Activated T-cell treated with anti-CD3 and anti-CD28 coated beads for 1 hour (primary cell): ENCODE measurements at regions not wholly inside any gene's neighbourhood (a gene's known extent, or its start where the extent isn't known, plus 50 kb on each side); places are given as distances from the start of the nearest gene placed in this dataset.

Experiments used
- DNase-seq: peaks from one replicate; pipeline ENCODE4 v3.0.0-alpha.2; 2020; ENCODE audit warnings: low read depth

DNA sequence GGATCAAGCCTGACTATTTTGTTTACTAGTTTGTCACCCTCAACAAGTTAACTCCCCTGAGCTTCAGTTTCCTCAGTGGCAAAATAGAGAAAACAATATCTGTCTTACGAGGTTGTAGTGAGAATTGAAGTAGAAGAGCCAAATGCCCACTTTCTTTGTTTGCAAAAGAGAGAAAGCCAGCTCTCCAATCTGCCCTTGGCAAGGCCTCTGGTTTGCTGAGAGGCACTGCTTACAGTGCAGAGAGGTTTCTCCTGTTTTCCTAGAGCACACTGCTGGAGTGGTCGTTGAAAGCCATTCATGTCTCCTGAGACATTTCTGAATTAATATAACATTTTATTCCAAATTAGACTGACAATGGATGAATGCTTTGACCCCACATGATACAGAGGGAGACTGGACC is 260.5 kb upstream of the IGF1R start:
- DNase-seq: no peak

DNA sequence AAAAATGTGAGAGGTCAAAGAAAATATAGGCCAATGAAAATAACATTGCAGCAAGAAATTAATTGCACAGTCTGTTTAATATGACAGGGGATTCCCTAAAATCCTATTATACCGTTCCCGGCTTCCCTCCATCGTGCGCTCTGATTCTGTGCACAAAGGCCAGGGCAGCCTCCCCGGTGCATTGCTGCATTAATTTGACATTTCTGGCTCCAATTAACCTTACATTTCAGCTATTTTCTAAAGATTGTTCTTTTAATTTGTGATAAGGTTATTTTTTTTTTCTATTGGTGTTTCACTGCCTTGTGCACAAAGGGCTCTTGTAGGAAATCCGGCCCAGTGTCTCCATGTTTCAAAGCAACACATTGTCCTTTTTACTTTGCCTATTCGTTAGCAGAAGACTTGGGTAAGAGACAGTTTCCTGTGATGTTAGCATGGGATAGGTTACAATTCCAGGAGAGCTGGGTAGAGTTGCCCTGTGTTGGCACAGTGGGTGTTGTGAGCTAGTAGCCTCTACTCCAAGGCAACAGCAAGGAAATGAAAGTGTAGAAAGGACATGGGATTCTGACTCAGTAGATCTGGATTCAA is 257.3 kb upstream of the IGF1R start:
- no peak for DNase-seq

- DNase-seq: no peak
Measured at GRCh38 chr15:98391568-98391967, 256.8 kb upstream of the IGF1R start.

DNA sequence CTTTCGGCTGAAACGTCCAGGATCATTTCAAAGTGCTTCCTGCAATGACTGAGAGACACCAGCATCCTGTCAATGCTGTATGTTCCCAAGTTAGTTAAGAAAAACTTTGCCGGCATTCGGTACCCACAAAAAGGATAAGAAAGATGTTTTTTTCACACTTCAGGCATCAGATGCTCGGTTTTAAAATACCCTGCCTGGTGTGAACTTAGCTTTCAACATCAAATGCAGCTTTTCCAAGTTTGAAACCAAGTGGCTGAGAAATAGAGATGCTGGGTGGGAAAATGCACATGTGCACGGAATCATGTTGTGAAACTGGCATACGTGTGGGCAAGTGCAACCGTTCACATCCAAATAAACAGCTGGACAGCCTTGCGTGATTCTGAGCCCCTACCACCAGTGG is 254.9 kb upstream of the IGF1R start:
- DNase-seq: no peak

DNA sequence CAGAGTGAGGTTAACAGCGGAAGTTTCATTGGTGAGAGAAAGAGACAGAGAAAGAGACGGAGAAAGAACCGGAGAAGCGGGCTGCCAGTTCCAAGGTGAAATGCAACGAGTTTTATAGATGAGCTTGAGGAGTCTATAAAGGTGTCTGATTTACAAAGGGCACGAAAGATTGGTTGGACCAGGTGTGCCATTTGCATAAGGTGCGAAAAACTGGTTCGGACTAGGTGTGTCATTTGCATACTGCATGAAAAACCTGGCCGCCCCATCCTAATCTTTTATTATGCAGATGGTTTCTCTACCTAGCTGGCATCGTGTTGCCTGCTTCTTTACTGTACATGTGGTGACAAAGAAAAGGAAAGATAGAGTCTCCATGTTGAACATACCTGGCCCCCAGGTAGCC is 253.8 kb upstream of the IGF1R start:
- DNase-seq: no peak

DNA sequence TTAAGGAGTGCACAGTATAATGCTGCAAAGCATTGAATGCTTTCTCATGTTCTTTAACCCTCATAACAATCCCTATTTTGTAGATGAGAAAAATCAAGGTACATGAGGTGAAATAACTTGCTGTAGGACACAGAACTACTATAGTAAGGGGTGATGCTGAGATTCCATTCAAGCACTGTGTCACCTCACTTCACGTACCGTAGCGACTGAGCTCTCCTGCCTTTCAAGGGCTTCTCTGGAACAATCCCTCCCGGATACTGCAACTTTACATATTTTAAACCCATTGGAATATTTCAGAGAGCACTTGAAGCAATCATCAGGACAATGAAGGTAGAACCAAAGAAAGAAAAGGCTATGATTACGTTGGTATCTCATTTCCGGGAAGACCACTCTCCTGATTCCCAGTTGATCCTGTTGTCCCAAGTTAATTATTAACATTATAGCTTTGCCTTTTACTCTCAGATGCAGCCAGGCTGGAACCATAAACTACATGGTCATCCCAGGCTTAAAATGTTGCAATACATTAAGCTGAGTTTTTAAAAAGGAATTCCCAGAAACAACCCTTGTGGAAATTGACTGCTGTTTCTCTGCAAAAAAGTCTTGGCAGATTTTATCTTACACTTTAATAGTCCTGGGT is 252.2 kb upstream of the IGF1R start:
- DNase-seq: no peak

GRCh38 chr15:98397419-98397818 is 250.9 kb upstream of the IGF1R start:
- no peak for DNase-seq

DNA sequence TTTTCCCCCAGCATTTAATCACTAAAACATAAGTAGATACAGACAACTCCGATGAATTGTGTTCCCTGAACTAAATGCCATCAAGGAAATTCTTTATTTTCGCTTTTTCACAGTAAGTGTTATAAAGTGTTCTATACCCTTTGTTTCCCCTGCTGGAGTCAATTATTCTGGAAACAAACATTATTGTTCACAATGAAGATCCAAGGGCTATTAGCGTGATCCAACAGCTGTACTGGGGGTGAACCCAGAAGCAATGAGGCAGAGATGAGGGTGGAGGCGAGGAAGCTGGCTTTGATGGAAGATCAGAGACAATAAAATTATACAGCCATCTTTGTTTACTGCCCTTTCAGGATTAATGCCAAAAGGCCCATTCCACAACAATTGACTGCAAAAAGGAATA is 250.3 kb upstream of the IGF1R start:
- DNase-seq: no peak

- DNase-seq: no peak
Measured at GRCh38 chr15:98398886-98399285, 249.5 kb upstream of the IGF1R start.

- DNase-seq: no peak
Measured at GRCh38 chr15:98400120-98400519, 248.2 kb upstream of the IGF1R start.

- DNase-seq: no peak
Measured at GRCh38 chr15:98401029-98401428, 247.3 kb upstream of the IGF1R start.

DNA sequence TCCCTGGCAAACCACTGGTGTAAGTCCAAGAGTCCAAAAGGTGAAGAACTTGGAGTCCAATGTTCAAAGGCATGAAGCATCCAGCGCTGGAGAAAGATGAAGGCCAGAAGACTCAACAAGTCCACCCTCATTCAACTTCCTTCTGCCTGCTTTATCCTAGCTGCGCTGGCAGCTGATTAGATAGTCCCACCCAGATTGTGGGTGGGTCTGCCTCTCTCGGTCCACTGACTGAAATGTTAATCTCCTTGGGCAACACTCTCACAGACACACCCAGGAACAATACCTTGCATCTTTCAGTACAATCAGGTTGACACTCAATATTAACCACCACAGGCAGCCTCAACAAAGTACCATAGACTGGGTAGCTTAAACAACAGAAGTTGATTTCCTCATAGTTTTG is 245.9 kb upstream of the IGF1R start:
- DNase-seq: no peak

GRCh38 chr15:98403169-98403568 is 245.2 kb upstream of the IGF1R start:
- no peak for DNase-seq

DNA sequence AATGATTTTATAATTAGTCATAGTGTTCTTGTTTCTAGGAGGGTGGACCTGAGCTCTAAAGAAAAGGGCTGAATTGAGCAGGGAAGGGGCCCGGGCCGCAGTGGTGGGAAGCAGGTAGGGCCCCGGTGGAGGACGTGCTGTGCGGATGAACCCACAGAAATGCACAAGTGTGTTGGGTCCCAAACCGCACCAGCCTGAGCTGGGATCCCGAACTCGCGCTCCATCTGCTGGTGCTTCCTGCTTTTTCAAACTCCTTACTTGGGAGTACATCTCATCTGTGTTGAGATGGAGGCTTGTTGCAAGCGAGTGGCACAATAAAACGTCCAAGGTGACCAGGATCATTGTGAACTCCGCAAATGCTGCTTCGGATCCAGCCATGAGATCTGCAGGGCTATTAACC is 244.8 kb upstream of the IGF1R start:
- DNase-seq: no peak

DNA sequence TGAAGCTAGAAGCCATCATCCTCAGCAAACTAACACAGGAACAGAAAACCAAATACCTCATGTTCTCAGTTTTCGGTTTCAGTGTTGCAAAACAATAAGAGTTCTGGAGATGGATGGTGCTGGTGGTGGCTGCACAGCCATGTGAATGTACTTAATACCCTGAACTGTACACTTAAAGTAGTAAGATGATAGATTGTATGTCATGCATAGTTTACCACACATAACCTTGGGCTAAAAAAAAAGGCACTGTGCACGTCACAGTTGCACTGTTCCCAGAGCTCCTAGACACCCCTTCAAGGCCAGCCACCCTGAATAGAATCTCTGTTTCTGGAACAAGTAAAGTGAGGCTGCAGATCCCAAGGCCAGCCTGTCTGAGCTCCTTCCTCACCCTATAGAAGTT is 243.3 kb upstream of the IGF1R start:
- no peak for DNase-seq

- DNase-seq: no peak
Measured at GRCh38 chr15:98408231-98408630, 240.1 kb upstream of the IGF1R start.

- no peak for DNase-seq
Measured at GRCh38 chr15:98410328-98410727, 238.0 kb upstream of the IGF1R start.

DNA sequence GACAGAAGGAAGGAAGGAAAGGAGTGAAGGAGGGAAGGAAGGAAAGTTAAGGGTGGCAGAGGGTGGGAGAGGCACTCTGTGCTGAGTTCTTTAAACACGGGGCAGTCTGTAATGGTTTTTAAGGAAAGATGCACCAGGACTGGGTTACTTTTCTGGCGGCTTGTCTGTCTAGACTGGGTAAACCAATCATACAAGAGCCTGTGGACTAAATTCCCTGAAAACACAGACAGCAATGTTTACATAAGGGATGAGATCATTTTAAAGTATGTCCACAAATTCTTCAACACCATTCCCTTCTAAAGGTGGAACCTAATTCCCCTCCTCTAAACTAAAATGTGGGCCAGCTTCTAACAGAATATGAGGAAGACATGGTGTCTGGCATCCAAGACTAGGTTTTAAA is 235.5 kb upstream of the IGF1R start:
- DNase-seq: no peak

- DNase-seq: no peak
Measured at GRCh38 chr15:98413933-98414546, 234.3 kb upstream of the IGF1R start.

DNA sequence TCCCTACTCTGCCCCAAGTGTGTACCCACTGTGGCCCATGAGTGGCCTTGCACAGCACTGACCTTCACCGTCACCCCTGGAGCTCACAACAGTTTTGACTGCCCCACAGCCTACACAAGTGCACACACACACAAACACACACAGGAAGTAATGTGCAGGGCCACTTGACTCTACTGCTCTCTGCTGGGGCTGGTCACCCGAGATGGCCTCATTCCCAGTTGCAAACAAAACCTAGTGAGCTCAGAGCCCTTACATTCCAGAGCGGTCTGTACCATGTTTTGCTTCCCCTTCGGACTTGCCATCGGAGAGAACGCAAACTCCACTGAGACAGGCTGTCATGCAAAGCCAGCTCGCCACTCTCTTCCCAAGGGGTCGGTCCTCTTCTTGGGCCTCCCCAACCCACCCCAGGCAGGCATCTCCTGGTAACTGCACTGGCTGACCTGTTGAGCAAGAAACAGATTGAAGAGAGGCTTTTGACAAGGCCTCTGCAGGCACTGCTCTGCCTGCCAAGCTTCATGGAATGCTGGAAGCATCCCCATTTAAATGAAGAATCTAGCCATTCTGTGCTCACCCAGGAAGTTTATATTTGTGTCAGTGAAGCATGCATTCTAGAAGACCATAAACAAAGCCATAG is 232.0 kb upstream of the IGF1R start:
- DNase-seq: no peak

GRCh38 chr15:98417346-98417745 is 231.0 kb upstream of the IGF1R start:
- DNase-seq: no peak

GRCh38 chr15:98418122-98418521 is 230.2 kb upstream of the IGF1R start:
- DNase-seq: no peak

- DNase-seq: no peak
Measured at GRCh38 chr15:98419173-98419780, 229.1 kb upstream of the IGF1R start.
